CD4-positive, alpha-beta T cell treated with Interleukin-4 for 4 hours (primary cell): ENCODE measurements at regions not wholly inside any gene's neighbourhood (a gene's known extent, or its start where the extent isn't known, plus 50 kb on each side); places are given as distances from the start of the nearest gene placed in this dataset.
A peak's percentile ranks its signal among the peaks of the same experiment; 100 is the strongest.
"Not testable (repeated sequence)": the region's sequence is repeated elsewhere in the genome, so short reads cannot be mapped to it uniquely, and the experiment has no call there.

Experiments used
- DNase-seq: peaks from one replicate; pipeline ENCODE4 v3.0.0-alpha.2; 2020

GRCh38 chr2:61774351-61774750 is 79.5 kb downstream of the FAM161A start:
- no peak for DNase-seq

GRCh38 chr2:61771904-61772845 is 81.7 kb downstream of the FAM161A start:
- no peak for DNase-seq

GRCh38 chr2:61770746-61771145 is 83.1 kb downstream of the FAM161A start:
- no peak for DNase-seq

- no peak for DNase-seq
These were observed 83.6 kb downstream of the FAM161A start for GRCh38 chr2:61770298-61770697.

- DNase-seq: no peak
These were observed 84.7 kb downstream of the FAM161A start for GRCh38 chr2:61769093-61769675.

GRCh38 chr2:61764035-61764800 is 89.6 kb downstream of the FAM161A start:
- peak; percentile 96 for DNase-seq

- no peak for DNase-seq
These were observed 90.2 kb downstream of the FAM161A start for GRCh38 chr2:61763605-61764034.

- DNase-seq: peak; percentile 59
These were observed 91.6 kb downstream of the FAM161A start for GRCh38 chr2:61762292-61762691.

- DNase-seq: no peak
These were observed 94.1 kb downstream of the FAM161A start for GRCh38 chr2:61759718-61760117.

- peak; percentile 21 for DNase-seq
These were observed 94.9 kb downstream of the FAM161A start for GRCh38 chr2:61759005-61759404.

GRCh38 chr2:61758159-61758558 is 95.7 kb downstream of the FAM161A start:
- DNase-seq: no peak

- DNase-seq: no peak
These were observed 100.3 kb downstream of the FAM161A start for GRCh38 chr2:61753512-61753911.

GRCh38 chr2:61750624-61751023 is 103.2 kb downstream of the FAM161A start:
- DNase-seq: no peak

- no peak for DNase-seq
These were observed 110.9 kb downstream of the FAM161A start for GRCh38 chr2:61742955-61743354.

GRCh38 chr2:61737841-61738240 is 116.0 kb downstream of the FAM161A start:
- DNase-seq: no peak

GRCh38 chr2:61736953-61737352 is 116.9 kb downstream of the FAM161A start:
- no peak for DNase-seq

GRCh38 chr2:61733563-61733962 is 120.3 kb downstream of the FAM161A start:
- DNase-seq: no peak

- DNase-seq: no peak
These were observed 121.1 kb downstream of the FAM161A start for GRCh38 chr2:61732787-61733186.

- DNase-seq: no peak
These were observed 126.1 kb downstream of the FAM161A start for GRCh38 chr2:61727746-61728145.

GRCh38 chr2:61726456-61727209 is 127.2 kb downstream of the FAM161A start:
- DNase-seq: no peak

GRCh38 chr2:61723364-61723763 is 130.5 kb downstream of the FAM161A start:
- not testable (repeated sequence) for DNase-seq

GRCh38 chr2:61722800-61723199 is 131.1 kb downstream of the FAM161A start:
- DNase-seq: no peak

GRCh38 chr2:61722318-61722717 is 131.5 kb downstream of the FAM161A start:
- DNase-seq: no peak
